H9 (cell line): ENCODE measurements at regions not wholly inside any gene's neighbourhood (a gene's known extent, or its start where the extent isn't known, plus 50 kb on each side); places are given as distances from the start of the nearest gene placed in this dataset.
"Not testable (repeated sequence)": the region's sequence is repeated elsewhere in the genome, so short reads cannot be mapped to it uniquely, and the experiment has no call there.

ENCODE experiments used
- DNase-seq: peaks from one replicate; pipeline ENCODE4 v3.0.0-alpha.2; 2017
- H2AFZ ChIP-seq: one replicate; pipeline ENCODE4 v1.6.1; 2013; ENCODE audit warnings: mild to moderate bottlenecking, low read length, control low read depth, moderate library complexity
- H2AK5ac ChIP-seq: 2 replicates; pipeline ENCODE4 v1.6.1; 2013; ENCODE audit warnings: low read length, control low read depth, mixed read lengths; ENCODE audit not compliant: insufficient read length
- H2BK120ac ChIP-seq: one replicate; pipeline ENCODE4 v1.6.1; 2013; ENCODE audit warnings: low read depth, mild to moderate bottlenecking, low read length, control low read depth, inconsistent platforms; ENCODE audit not compliant: poor library complexity, severe bottlenecking
- H2BK12ac ChIP-seq: 2 replicates; pipeline ENCODE4 v1.6.1; 2013; ENCODE audit warnings: low read length, control low read depth, mixed read lengths, low read depth; ENCODE audit not compliant: insufficient read length
- H2BK15ac ChIP-seq: 2 replicates; pipeline ENCODE4 v1.6.1; 2013; ENCODE audit warnings: low read depth, low read length, control low read depth
- H2BK20ac ChIP-seq: one replicate; pipeline ENCODE4 v1.6.1; 2013; ENCODE audit warnings: low read depth, mild to moderate bottlenecking, low read length, control low read depth, inconsistent platforms; ENCODE audit not compliant: poor library complexity, severe bottlenecking
- H2BK5ac ChIP-seq: 2 replicates; pipeline ENCODE4 v1.6.1; 2013; ENCODE audit warnings: low read length, control low read depth, mixed read lengths; ENCODE audit not compliant: insufficient read length
- H3K14ac ChIP-seq: 2 replicates; pipeline ENCODE4 v1.6.1; 2013; ENCODE audit warnings: low read length, control low read depth; ENCODE audit not compliant: insufficient read depth
- H3K18ac ChIP-seq: 2 replicates; pipeline ENCODE4 v1.6.1; 2013; ENCODE audit warnings: low read depth, mild to moderate bottlenecking, mixed read lengths, low read length, control low read depth; ENCODE audit not compliant: insufficient read length
- H3K23ac ChIP-seq: 2 replicates; pipeline ENCODE4 v1.6.1; 2013; ENCODE audit warnings: low read length, control low read depth, mixed read lengths, low read depth; ENCODE audit not compliant: insufficient read length
- H3K23me2 ChIP-seq: 2 replicates; pipeline ENCODE4 v1.6.1; 2013; ENCODE audit warnings: low read depth, mild to moderate bottlenecking, mixed read lengths, low read length, control low read depth; ENCODE audit not compliant: insufficient read length, poor library complexity, severe bottlenecking
- H3K27ac ChIP-seq: 2 replicates; pipeline ENCODE4 v1.5.1; 2013; ENCODE audit warnings: low read length, control low read depth, mixed read lengths, low read depth; ENCODE audit not compliant: insufficient read length
- H3K27me3 ChIP-seq: 2 replicates; pipeline ENCODE4 v1.6.1; 2013; ENCODE audit warnings: low read length, control low read depth, inconsistent platforms; ENCODE audit not compliant: insufficient read depth
- H3K4ac ChIP-seq: 2 replicates; pipeline ENCODE4 v1.6.1; 2013; ENCODE audit warnings: low read depth, mild to moderate bottlenecking, control low read depth, inconsistent platforms, low read length, moderate library complexity
- H3K4me1 ChIP-seq: 2 replicates; pipeline ENCODE4 v1.6.1; 2013; ENCODE audit warnings: low read length, control low read depth, inconsistent platforms; ENCODE audit not compliant: insufficient read depth
- H3K4me2 ChIP-seq: 2 replicates; pipeline ENCODE4 v1.6.1; 2013; ENCODE audit warnings: low read length, control low read depth, mixed read lengths; ENCODE audit not compliant: insufficient read length, insufficient read depth
- H3K56ac ChIP-seq: 2 replicates; pipeline ENCODE4 v1.6.1; 2013; ENCODE audit warnings: low read depth, mild to moderate bottlenecking, mixed read lengths, low read length, control low read depth; ENCODE audit not compliant: insufficient read length
- H3K79me1 ChIP-seq: 2 replicates; pipeline ENCODE4 v1.6.1; 2013; ENCODE audit warnings: low read depth, mild to moderate bottlenecking, moderate library complexity, low read length, control low read depth, inconsistent platforms; ENCODE audit not compliant: insufficient read depth, poor library complexity, severe bottlenecking
- H3K79me2 ChIP-seq: 2 replicates; pipeline ENCODE4 v1.6.1; 2013; ENCODE audit warnings: low read length, control low read depth, inconsistent platforms; ENCODE audit not compliant: insufficient read depth
- H3K9ac ChIP-seq: 2 replicates; pipeline ENCODE4 v1.6.1; 2013; ENCODE audit warnings: low read length, control low read depth, mixed read lengths; ENCODE audit not compliant: insufficient read length; ENCODE audit errors: extremely low read depth
- H3K9me3 ChIP-seq: one replicate; pipeline ENCODE4 v1.6.1; 2013; ENCODE audit warnings: low read depth, low read length, inconsistent platforms; ENCODE audit not compliant: control insufficient read depth
- H3T11ph ChIP-seq: one replicate; pipeline ENCODE4 v1.6.1; 2013; ENCODE audit warnings: mild to moderate bottlenecking, low read length, control low read depth, inconsistent platforms
- H4K20me1 ChIP-seq: one replicate; pipeline ENCODE4 v1.6.1; 2013; ENCODE audit not compliant: control insufficient read depth, insufficient read length, insufficient read depth
- H4K5ac ChIP-seq: 2 replicates; pipeline ENCODE4 v1.6.1; 2013; ENCODE audit warnings: low read depth, mild to moderate bottlenecking, mixed read lengths, low read length, control low read depth; ENCODE audit not compliant: insufficient read length
- H4K8ac ChIP-seq: replicated peaks from 2 replicates; pipeline ENCODE4 v1.6.1; 2013; ENCODE audit warnings: low read length, control low read depth, mixed read lengths, low read depth; ENCODE audit not compliant: insufficient read length
- H4K91ac ChIP-seq: 2 replicates; pipeline ENCODE4 v1.6.1; 2013; ENCODE audit warnings: low read depth, mild to moderate bottlenecking, moderate library complexity, mixed read lengths, low read length, control low read depth; ENCODE audit not compliant: insufficient read length
- H3K27ac Mint-ChIP-seq, 3 experiments: 2 replicates in 2 of 3; 3 replicates in 1 of 3; pipeline ENCODE4 v1.8.0; 2020 to 2021; ENCODE audit warnings: mixed read lengths in 3 of 3, mild to moderate bottlenecking in 1 of 3, moderate library complexity in 1 of 3
- H3K27me3 Mint-ChIP-seq: 2 replicates; pipeline ENCODE4 v1.8.0; 2021; ENCODE audit warnings: low read depth, mild to moderate bottlenecking, moderate library complexity, mixed read lengths
- H3K36me3 Mint-ChIP-seq, 3 experiments: 2 replicates in 2 of 3; 3 replicates in 1 of 3; pipeline ENCODE4 v1.8.0; 2020 to 2021; ENCODE audit warnings: low read depth in 3 of 3, mixed read lengths in 3 of 3; ENCODE audit not compliant: insufficient read depth in 1 of 3
- H3K4me1 Mint-ChIP-seq, 2 experiments: 2 replicates each; pipeline ENCODE4 v1.8.0; 2020; ENCODE audit warnings: mixed read lengths in 2 of 2
- H3K4me3 Mint-ChIP-seq, 2 experiments: 2 replicates in 1 of 2; 3 replicates in 1 of 2; pipeline ENCODE4 v1.8.0; 2020 to 2021; ENCODE audit warnings: mild to moderate bottlenecking in 2 of 2, mixed read lengths in 2 of 2, moderate library complexity in 1 of 2
- H3K9me3 Mint-ChIP-seq, 2 experiments: 2 replicates in 1 of 2; 3 replicates in 1 of 2; pipeline ENCODE4 v1.8.0; 2020; ENCODE audit warnings: mild to moderate bottlenecking in 2 of 2, mixed read lengths in 2 of 2, moderate library complexity in 1 of 2
- TF ChIP-seq, protein P1 (sequence below): fragments of 200-600 bp; sonication (generic); conservative IDR thresholded peaks from 3 replicates; pipeline ENCODE4 v1.8.0; 2021; ENCODE audit warnings: antibody characterized with exemption, mild to moderate bottlenecking

- no peak overlapping the region for H3K27ac Mint-ChIP-seq
- H2BK120ac ChIP-seq, result no peak overlapping the region
- H3K27me3 Mint-ChIP-seq, result no peaks in the 10 kb centered on the region
- H4K5ac ChIP-seq, result no peak overlapping the region
- no peaks in the 10 kb centered on the region for H3K9me3 ChIP-seq
- H3K9ac ChIP-seq, result no peak overlapping the region
- H4K91ac ChIP-seq, result no peak overlapping the region
- no peak overlapping the region for H2BK20ac ChIP-seq
- H2AK5ac ChIP-seq, result no peak overlapping the region
- no peak overlapping the region for H2BK15ac ChIP-seq
- no peak overlapping the region for H3K4me2 ChIP-seq
- no peak overlapping the region for H2BK5ac ChIP-seq
- H3K14ac ChIP-seq, result no peak overlapping the region
- peaks cover 10 to 20% of the 10 kb centered on the region in 2 experiments for H3K9me3 Mint-ChIP-seq
- no peaks in the 10 kb centered on the region for H3K27me3 ChIP-seq
- no peak overlapping the region for H4K8ac ChIP-seq
- DNase-seq, result no peak
- no peak overlapping the region for H3K4ac ChIP-seq
- H3K23ac ChIP-seq, result no peak overlapping the region
- no peak overlapping the region for H3K27ac ChIP-seq
- no peak overlapping the region for H3K56ac ChIP-seq
- H3K36me3 Mint-ChIP-seq, result peaks cover 16 to 27% (median 26%) of the 10 kb centered on the region in 3 experiments
- H2AFZ ChIP-seq, result no peak overlapping the region
- H3T11ph ChIP-seq, result no peak overlapping the region
- no peaks in the 10 kb centered on the region for H4K20me1 ChIP-seq
- TF ChIP-seq, protein P1, sequence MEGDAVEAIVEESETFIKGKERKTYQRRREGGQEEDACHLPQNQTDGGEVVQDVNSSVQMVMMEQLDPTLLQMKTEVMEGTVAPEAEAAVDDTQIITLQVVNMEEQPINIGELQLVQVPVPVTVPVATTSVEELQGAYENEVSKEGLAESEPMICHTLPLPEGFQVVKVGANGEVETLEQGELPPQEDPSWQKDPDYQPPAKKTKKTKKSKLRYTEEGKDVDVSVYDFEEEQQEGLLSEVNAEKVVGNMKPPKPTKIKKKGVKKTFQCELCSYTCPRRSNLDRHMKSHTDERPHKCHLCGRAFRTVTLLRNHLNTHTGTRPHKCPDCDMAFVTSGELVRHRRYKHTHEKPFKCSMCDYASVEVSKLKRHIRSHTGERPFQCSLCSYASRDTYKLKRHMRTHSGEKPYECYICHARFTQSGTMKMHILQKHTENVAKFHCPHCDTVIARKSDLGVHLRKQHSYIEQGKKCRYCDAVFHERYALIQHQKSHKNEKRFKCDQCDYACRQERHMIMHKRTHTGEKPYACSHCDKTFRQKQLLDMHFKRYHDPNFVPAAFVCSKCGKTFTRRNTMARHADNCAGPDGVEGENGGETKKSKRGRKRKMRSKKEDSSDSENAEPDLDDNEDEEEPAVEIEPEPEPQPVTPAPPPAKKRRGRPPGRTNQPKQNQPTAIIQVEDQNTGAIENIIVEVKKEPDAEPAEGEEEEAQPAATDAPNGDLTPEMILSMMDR, result no peak
- peaks cover 2% of the 10 kb centered on the region; the same call in 1 of the 2 replicates for H3K4me1 ChIP-seq
- H3K79me2 ChIP-seq, result no peaks in the 10 kb centered on the region
- no peaks in the 10 kb centered on the region for H3K79me1 ChIP-seq
- no peak overlapping the region for H2BK12ac ChIP-seq
- H3K4me1 Mint-ChIP-seq, result peaks cover 15 to 16% of the 10 kb centered on the region in 2 experiments
- no peaks in the 10 kb centered on the region for H3K23me2 ChIP-seq
- no peak overlapping the region for H3K18ac ChIP-seq
- H3K4me3 Mint-ChIP-seq, result no peak overlapping the region
Observed at GRCh38 chr11:34798985-34799384, 117.2 kb downstream of the APIP start.

DNA sequence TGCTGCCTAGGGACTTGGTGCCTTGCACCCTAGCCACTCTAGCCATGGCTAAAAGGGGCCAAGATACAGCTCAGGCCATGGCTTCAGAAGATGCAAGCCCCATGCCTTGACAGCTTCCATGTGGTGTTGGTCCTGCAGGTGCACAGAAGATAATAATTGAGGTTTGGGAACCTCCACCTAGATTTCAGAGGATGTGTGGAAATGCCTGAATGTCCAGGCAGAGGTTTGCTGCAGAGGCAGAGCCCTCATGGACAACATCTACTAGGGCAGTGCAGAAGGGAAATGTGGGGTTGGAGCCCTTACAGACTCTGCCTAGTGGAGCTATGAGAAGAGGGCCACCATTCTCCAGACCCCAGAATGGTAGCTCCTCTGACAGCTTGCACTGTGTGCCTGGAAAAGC lies 118.7 kb downstream of the APIP start:
- not testable (repeated sequence) for H3K27me3 Mint-ChIP-seq, H2BK15ac ChIP-seq, H4K8ac ChIP-seq, H3K27ac Mint-ChIP-seq, H4K91ac ChIP-seq, H3K4me1 ChIP-seq, H3K23ac ChIP-seq, H3K4ac ChIP-seq, H3T11ph ChIP-seq, H3K27ac ChIP-seq, H2AFZ ChIP-seq, H2AK5ac ChIP-seq, H3K18ac ChIP-seq, H3K79me2 ChIP-seq, H4K20me1 ChIP-seq, H3K56ac ChIP-seq, H3K23me2 ChIP-seq, H3K27me3 ChIP-seq, H3K79me1 ChIP-seq, H3K9me3 ChIP-seq, H4K5ac ChIP-seq, H3K4me2 ChIP-seq, H2BK12ac ChIP-seq, DNase-seq, H3K4me3 Mint-ChIP-seq, H2BK120ac ChIP-seq, H2BK20ac ChIP-seq, H3K14ac ChIP-seq, H3K9ac ChIP-seq, H2BK5ac ChIP-seq
- H3K9me3 Mint-ChIP-seq, result peaks cover 10 to 20% of the 10 kb centered on the region in 2 experiments
- H3K36me3 Mint-ChIP-seq, result peaks cover 16 to 27% (median 26%) of the 10 kb centered on the region in 3 experiments
- peaks cover 20 to 22% of the 10 kb centered on the region in 2 experiments for H3K4me1 Mint-ChIP-seq
